HepG2 (cell line): ENCODE measurements at regions not wholly inside any gene's neighbourhood (a gene's known extent, or its start where the extent isn't known, plus 50 kb on each side); places are given as distances from the start of the nearest gene placed in this dataset.

Experiments used
- ATAC-seq: fragments of 200-7000 bp; cut with Tn5 transposase; 3 replicates; pipeline ENCODE4 v1.9.1; 2020; ENCODE audit warnings: mild to moderate bottlenecking, moderate library complexity
- BruUV-seq: library from RNA; stranded (reverse); fragments of 400-500 nt; replicated peaks from 2 replicates; lab custom pipeline; 2021; lab: Mats Ljungman, UMichigan
- CTCF ChIA-PET: fragments of 300-600 bp; formaldehyde crosslinking; extraction: SDS; loops from one replicate; lab custom pipeline; 2021; ENCODE audit warnings: low total read pairs, inconsistent platforms, low intra/inter-chr PET ratio; lab: Yijun Ruan, JAX
- POLR2A ChIA-PET: fragments of 350-600 bp; sonication (Branson Sonifier 250); formaldehyde crosslinking; loops from one replicate; lab custom pipeline; 2020; ENCODE audit warnings: antibody characterized with exemption, inconsistent platforms; lab: Yijun Ruan, JAX
- DNase-seq: peaks from one replicate; pipeline ENCODE4 v3.0.0-alpha.2; 2015; ENCODE audit warnings: low spot score
- FAIRE-seq: peaks from 3 replicates; lab custom pipeline; 2011; peaks lifted over from hg19 to GRCh38; lab: Jason Lieb, UNC
- H2AFZ ChIP-seq: one replicate; pipeline ENCODE4 v1.6.1; 2011; ENCODE audit warnings: low read length, inconsistent platforms
- H3K27ac ChIP-seq: fragments of 300-600 bp; 3 replicates; pipeline ENCODE4 v1.8.0; 2011; ENCODE audit warnings: mixed run types, mild to moderate bottlenecking, mixed read lengths, low read length, inconsistent platforms; ENCODE audit not compliant: insufficient read depth; ENCODE audit errors: extremely low read length
- H3K27me3 ChIP-seq, 2 experiments: fragments of 200-600 bp in 1 of 2; 2 replicates in 1 of 2; 3 replicates in 1 of 2; pipeline versions ENCODE4 v1.6.0 to v1.8.0; 2011; ENCODE audit warnings: low read length in 2 of 2, mild to moderate bottlenecking in 2 of 2, moderate library complexity in 2 of 2, inconsistent platforms in 1 of 2; ENCODE audit not compliant: insufficient read depth in 2 of 2, control insufficient read depth in 1 of 2
- H3K36me3 ChIP-seq, 2 experiments: fragments of 200-600 bp in 1 of 2; replicated peaks in 1 of 2; 2 replicates in 1 of 2; 3 replicates in 1 of 2; pipeline versions ENCODE4 v1.5.1 to v1.8.0; 2011; ENCODE audit warnings: low read length in 2 of 2, inconsistent platforms in 1 of 2; ENCODE audit not compliant: insufficient read depth in 2 of 2, control insufficient read depth in 1 of 2
- H3K4me1 ChIP-seq: 2 replicates; pipeline ENCODE4 v1.5.1; 2012; ENCODE audit warnings: low read length, inconsistent platforms; ENCODE audit not compliant: insufficient read depth
- H3K4me2 ChIP-seq: 2 replicates; pipeline ENCODE4 v1.6.0; 2011; ENCODE audit warnings: low read depth, low read length, inconsistent platforms
- H3K4me3 ChIP-seq, 3 experiments: fragments of 200-600 bp in 1 of 3; sonication (generic), shearing (Covaris generic) in 1 of 3; replicated peaks in 1 of 3; 2 replicates each; pipeline ENCODE4 v1.5.1; 2011 to 2016; ENCODE audit warnings: low read length in 3 of 3, inconsistent platforms in 2 of 3, low read depth in 2 of 3, mild to moderate bottlenecking in 2 of 3, control low read depth in 1 of 3, mixed read lengths in 1 of 3; ENCODE audit not compliant: insufficient read depth in 1 of 3
- H3K79me2 ChIP-seq: one replicate; pipeline ENCODE4 v1.6.1; 2011; ENCODE audit warnings: low read length, inconsistent platforms; ENCODE audit not compliant: insufficient read depth
- H3K9ac ChIP-seq: 2 replicates; pipeline ENCODE4 v1.6.0; 2011; ENCODE audit warnings: mild to moderate bottlenecking, low read depth, low read length, inconsistent platforms; ENCODE audit not compliant: insufficient read depth
- H3K9me3 ChIP-seq: 2 replicates; pipeline ENCODE4 v1.5.1; 2012; ENCODE audit warnings: mild to moderate bottlenecking, low read length
- H4K20me1 ChIP-seq: 2 replicates; pipeline ENCODE4 v1.6.0; 2011; ENCODE audit warnings: inconsistent platforms, mild to moderate bottlenecking, low read length, moderate library complexity; ENCODE audit not compliant: insufficient read depth
- ARNT ChIP-seq: fragments of 450-650 bp; IDR thresholded peaks from 2 replicates; pipeline ENCODE4 v1.6.1; 2017
- FOXO4 ChIP-seq: sonication (generic); formaldehyde crosslinking; conservative IDR thresholded peaks from 2 replicates; pipeline ENCODE4 v1.8.1; 2023; ENCODE audit warnings: missing genetic modification reagents
- GPBP1L1 ChIP-seq: sonication (generic); formaldehyde crosslinking; IDR thresholded peaks from 2 replicates; pipeline ENCODE4 v1.5.0; 2020; ENCODE audit warnings: mild to moderate bottlenecking, missing genetic modification reagents
- MLLT10 ChIP-seq: sonication (generic); formaldehyde crosslinking; IDR thresholded peaks from 2 replicates; pipeline ENCODE4 v1.4.0; 2020; ENCODE audit warnings: missing genetic modification reagents
- MYC ChIP-seq: sonication (generic); formaldehyde crosslinking; IDR thresholded peaks from 2 replicates; pipeline ENCODE4 v1.9.0; 2021; ENCODE audit warnings: missing genetic modification reagents, borderline replicate concordance
- PITX1 ChIP-seq: sonication (generic); formaldehyde crosslinking; IDR thresholded peaks from 2 replicates; pipeline ENCODE4 v1.5.1; 2020; ENCODE audit warnings: mild to moderate bottlenecking, missing genetic modification reagents
- SAFB2 ChIP-seq: sonication (generic); formaldehyde crosslinking; IDR thresholded peaks from 2 replicates; pipeline ENCODE4 v1.5.1; 2020; ENCODE audit warnings: missing genetic modification reagents, low read depth, mild to moderate bottlenecking, borderline replicate concordance
- SMARCE1 ChIP-seq: fragments of 450-650 bp; IDR thresholded peaks from 2 replicates; pipeline ENCODE4 v1.6.1; 2017; ENCODE audit warnings: borderline replicate concordance
- THYN1 ChIP-seq: sonication (generic); formaldehyde crosslinking; IDR thresholded peaks from 2 replicates; pipeline ENCODE4 v1.8.1; 2023; ENCODE audit warnings: low read depth, mild to moderate bottlenecking, moderate library complexity, missing genetic modification reagents, borderline replicate concordance
- ZBTB7A ChIP-seq: sonication (generic); formaldehyde crosslinking; IDR thresholded peaks from 2 replicates; pipeline ENCODE4 v1.8.0; 2022; ENCODE audit warnings: mild to moderate bottlenecking, missing genetic modification reagents
- ZFP41 ChIP-seq: sonication (generic); formaldehyde crosslinking; IDR thresholded peaks from 2 replicates; pipeline ENCODE4 v1.4.0; 2020; ENCODE audit warnings: mild to moderate bottlenecking, missing genetic modification reagents, borderline replicate concordance
- ZNF329 ChIP-seq: sonication (generic); formaldehyde crosslinking; IDR thresholded peaks from 2 replicates; pipeline ENCODE4 v1.9.0; 2021; ENCODE audit warnings: low read depth, mild to moderate bottlenecking, missing genetic modification reagents
- ZNF678 ChIP-seq: sonication (generic); formaldehyde crosslinking; IDR thresholded peaks from 2 replicates; pipeline ENCODE4 v1.4.0; 2020; ENCODE audit warnings: mild to moderate bottlenecking, missing genetic modification reagents
- WGBS: methylation state at CpG from one replicate; pipeline ENCODE4 v1.1.6; 2017; ENCODE audit warnings: low lambda C conversion rate; 5-methylcytosine and 5-hydroxymethylcytosine counted together
- in situ Hi-C: cut with HindIII; loops from 2 replicates; pipeline ENCODE4 v1.10.0; 2017; ENCODE audit warnings: low pct_unique_long_range_greater_than_20kb; ENCODE audit not compliant: extremely low pct_ligation_motif_present
- intact Hi-C: fragments of 100-400 bp; cut with micrococcal nuclease; formaldehyde crosslinking; loops from one replicate; pipeline ENCODE4 v1.10.0; 2022; ENCODE audit not compliant: unreplicated experiment

- no peak for TF ChIP-seq MYC (CRISPR knock-in tag)
- TF ChIP-seq SMARCE1: no peak
- TF ChIP-seq GPBP1L1 (CRISPR knock-in tag): no peak
- TF ChIP-seq THYN1: no peak
- TF ChIP-seq PITX1 (CRISPR knock-in tag): no peak
- no peak for TF ChIP-seq FOXO4 (CRISPR knock-in tag)
- TF ChIP-seq ARNT: no peak
- TF ChIP-seq SAFB2 (CRISPR knock-in tag): no peak
These were observed 1113.6 kb upstream of the PIK3C3 start (continued) for GRCh38 chr18:40841467-40841866.

- no peak for FAIRE-seq
- CTCF ChIA-PET: no interaction called here
- in situ Hi-C loops: no loop called here
These were observed 1114.0 kb upstream of the PIK3C3 start for GRCh38 chr18:40841063-40841462.

More at GRCh38 chr18:40841063-40841462, 1114.0 kb upstream of the PIK3C3 start:
- no TSS peak for BruUV-seq
- no peaks in the 10 kb centered on the region for H3K79me2 ChIP-seq
- H4K20me1 ChIP-seq: no peaks in the 10 kb centered on the region
- H3K27ac ChIP-seq: no peak overlapping the region
- no peak overlapping the region for H3K4me3 ChIP-seq
- TF ChIP-seq ZNF329 (CRISPR knock-in tag) (no peak), MLLT10 (no peak), ZNF678 (CRISPR knock-in tag) (no peak), ZBTB7A (CRISPR knock-in tag) (no peak), ZFP41 (CRISPR knock-in tag) (no peak)
- no peaks in the 10 kb centered on the region for H3K4me1 ChIP-seq
- no peak overlapping the region for H3K4me2 ChIP-seq
- intact Hi-C loops: no loop called here
- POLR2A ChIA-PET: no interaction called here
- no peaks in the 10 kb centered on the region for H3K36me3 ChIP-seq
- ATAC-seq (no peak), DNase-seq (no peak)
- no peak overlapping the region for H3K9ac ChIP-seq
- no peak overlapping the region for H2AFZ ChIP-seq
- H3K27me3 ChIP-seq: no peaks in the 10 kb centered on the region
- no peaks in the 10 kb centered on the region for H3K9me3 ChIP-seq
- whole genome bisulfite sequencing: 0% methylated on average over 3 of the region's 3 CpGs
